ENCODE measurements at regions not wholly inside any gene's neighbourhood (a gene's known extent, or its start where the extent isn't known, plus 50 kb on each side); places are given as distances from the start of the nearest gene placed in this dataset.

DNA sequence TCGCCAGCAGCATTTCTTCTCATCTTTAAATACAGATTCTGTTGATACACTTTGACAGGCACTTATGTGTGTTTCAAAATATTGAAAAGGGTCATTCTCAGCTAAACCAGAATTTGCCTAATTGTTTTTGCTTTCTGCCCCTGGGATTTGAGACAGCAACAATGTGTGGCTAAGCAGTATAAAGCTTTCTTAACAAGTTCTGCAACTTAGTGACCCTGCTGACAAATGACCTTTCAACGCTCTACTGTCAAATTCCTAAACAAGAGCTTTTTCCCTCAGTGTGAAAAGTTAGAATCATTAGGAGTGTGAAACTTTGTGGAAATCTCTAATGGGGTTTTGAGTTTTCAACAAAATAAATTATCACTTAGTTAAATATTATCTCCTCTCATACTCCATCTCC lies 414.6 kb downstream of the RFPL4B start:
- TF ChIP-seq, protein P1, sequence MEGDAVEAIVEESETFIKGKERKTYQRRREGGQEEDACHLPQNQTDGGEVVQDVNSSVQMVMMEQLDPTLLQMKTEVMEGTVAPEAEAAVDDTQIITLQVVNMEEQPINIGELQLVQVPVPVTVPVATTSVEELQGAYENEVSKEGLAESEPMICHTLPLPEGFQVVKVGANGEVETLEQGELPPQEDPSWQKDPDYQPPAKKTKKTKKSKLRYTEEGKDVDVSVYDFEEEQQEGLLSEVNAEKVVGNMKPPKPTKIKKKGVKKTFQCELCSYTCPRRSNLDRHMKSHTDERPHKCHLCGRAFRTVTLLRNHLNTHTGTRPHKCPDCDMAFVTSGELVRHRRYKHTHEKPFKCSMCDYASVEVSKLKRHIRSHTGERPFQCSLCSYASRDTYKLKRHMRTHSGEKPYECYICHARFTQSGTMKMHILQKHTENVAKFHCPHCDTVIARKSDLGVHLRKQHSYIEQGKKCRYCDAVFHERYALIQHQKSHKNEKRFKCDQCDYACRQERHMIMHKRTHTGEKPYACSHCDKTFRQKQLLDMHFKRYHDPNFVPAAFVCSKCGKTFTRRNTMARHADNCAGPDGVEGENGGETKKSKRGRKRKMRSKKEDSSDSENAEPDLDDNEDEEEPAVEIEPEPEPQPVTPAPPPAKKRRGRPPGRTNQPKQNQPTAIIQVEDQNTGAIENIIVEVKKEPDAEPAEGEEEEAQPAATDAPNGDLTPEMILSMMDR (IDR thresholded peaks at IDR 0.05), result no peak
- TF ChIP-seq POLR2A (IDR thresholded peaks at IDR 0.05) (no peak), POLR2AphosphoS5 (IDR thresholded peaks at IDR 0.05) (no peak)
